HuH-7.5 (cell line): ENCODE measurements at regions not wholly inside any gene's neighbourhood (a gene's known extent, or its start where the extent isn't known, plus 50 kb on each side); places are given as distances from the start of the nearest gene placed in this dataset.
"Not testable (repeated sequence)": the region's sequence is repeated elsewhere in the genome, so short reads cannot be mapped to it uniquely, and the experiment has no call there.

Source experiments
- DNase-seq: peaks from one replicate; pipeline ENCODE4 v3.0.0; 2011; ENCODE audit warnings: low spot score

- DNase-seq: no peak
Measured at GRCh38 chr18:27377251-27377650, 192.1 kb upstream of the CHST9 start.

GRCh38 chr18:27372386-27372785 is 187.3 kb upstream of the CHST9 start:
- DNase-seq: no peak

GRCh38 chr18:27366665-27367064 is 181.6 kb upstream of the CHST9 start:
- no peak for DNase-seq

DNA sequence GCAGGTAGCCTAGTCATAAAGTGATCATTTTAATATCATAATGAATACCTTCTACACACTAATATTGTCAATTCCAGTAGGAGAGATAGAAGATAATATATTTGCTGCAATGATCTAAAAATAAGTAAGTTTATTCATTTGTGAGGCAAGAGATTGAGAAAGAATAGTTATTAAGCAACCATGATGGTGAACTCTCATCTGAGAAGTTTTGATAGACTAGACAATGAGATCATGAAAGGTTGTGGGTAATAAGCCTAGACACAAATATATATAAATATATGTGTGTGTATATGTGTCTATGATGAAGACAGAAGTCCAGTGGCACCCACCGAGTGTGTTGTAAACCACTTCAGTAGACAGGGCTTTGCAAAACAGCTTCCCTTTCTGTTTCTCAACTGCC is 181.0 kb upstream of the CHST9 start:
- no peak for DNase-seq

DNA sequence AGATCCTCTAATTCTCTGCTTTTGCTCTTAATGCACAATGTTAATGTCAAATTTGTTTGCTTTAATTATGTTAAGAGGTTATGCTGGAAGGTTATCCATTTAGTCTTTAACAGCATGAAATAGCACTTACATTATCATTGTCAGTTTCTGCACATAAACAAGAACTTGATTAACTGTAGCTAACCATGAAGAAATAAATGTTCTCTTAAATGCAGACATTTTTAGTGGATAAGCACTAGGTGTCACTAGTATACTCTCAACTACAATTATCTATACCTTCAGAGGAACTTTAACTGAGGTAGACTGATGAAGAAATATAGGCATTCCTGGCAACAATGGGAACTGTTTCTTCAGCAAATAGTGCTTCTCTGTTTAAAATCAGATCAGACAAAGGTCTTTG is 178.8 kb upstream of the CHST9 start:
- DNase-seq: peak; percentile 6

- no peak for DNase-seq
Measured at GRCh38 chr18:27361477-27361876, 176.4 kb upstream of the CHST9 start.

- no peak for DNase-seq
Measured at GRCh38 chr18:27355308-27355707, 170.2 kb upstream of the CHST9 start.

DNA sequence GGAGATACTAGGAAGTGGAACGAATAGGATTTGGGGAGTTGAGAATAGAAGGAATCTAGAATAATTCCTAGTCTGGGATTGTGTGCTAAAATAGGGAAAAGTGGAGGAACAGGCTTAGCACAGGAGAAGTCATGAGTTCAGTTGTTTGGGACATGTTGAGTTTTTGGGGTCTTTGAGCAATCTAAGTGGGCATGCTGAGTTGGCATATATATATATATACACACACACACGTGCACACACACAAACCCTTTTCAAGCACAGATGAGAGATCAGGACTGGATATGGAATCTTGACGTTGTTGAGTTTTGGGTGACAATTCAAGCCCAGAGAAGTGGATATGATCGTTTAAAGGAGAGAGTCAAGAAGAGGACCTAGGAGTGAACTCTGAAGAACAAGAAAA is 168.2 kb upstream of the CHST9 start:
- no peak for DNase-seq

DNA sequence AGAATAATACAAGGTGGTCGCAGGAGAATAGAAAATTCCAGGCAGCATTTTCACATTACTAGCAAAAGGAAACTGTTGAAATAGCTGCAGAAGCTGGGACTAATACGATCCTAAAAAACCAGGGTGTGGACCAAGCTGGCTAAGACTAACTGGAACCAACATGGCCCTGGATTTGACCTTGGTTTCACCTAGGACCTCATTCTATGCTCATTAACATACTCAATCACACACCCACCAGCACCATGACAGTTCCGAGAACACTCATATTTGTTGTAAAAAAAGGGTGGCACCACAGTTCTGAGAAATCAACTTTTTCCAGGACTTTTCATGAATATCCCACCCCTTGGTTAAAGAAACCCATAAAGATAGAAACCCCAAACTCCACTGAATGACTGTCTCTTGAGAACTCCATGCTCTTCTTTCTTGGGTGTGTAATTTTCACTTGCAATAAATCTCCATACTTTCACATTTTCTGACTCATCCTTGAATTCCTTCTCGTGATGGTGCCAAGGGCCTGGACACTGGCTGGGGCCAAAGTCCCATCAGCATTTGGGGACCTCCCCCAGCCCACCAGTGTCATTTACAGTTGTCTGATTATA is 164.3 kb upstream of the CHST9 start:
- no peak for DNase-seq

DNA sequence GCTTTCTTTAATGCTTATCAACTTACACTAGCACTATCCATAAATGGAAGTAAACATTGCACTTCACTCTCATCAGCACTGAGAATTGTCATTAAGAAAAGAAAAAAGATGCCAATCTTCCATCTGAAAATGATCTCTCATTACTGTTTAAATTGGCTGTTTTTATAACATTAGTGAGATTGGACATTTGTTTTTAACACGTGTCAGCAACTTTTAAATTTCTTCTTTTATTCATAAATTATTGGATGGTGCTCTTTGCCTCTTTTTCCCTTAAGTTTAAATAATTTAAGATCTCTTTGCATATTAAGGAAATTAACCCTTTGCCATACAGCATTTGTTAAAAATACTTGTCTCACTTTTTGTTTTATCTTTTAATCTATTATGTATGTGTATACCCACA is 146.5 kb upstream of the CHST9 start:
- no peak for DNase-seq

- DNase-seq: no peak
Measured at GRCh38 chr18:27314996-27315395, 129.9 kb upstream of the CHST9 start.

GRCh38 chr18:27313678-27314077 is 128.6 kb upstream of the CHST9 start:
- no peak for DNase-seq

DNA sequence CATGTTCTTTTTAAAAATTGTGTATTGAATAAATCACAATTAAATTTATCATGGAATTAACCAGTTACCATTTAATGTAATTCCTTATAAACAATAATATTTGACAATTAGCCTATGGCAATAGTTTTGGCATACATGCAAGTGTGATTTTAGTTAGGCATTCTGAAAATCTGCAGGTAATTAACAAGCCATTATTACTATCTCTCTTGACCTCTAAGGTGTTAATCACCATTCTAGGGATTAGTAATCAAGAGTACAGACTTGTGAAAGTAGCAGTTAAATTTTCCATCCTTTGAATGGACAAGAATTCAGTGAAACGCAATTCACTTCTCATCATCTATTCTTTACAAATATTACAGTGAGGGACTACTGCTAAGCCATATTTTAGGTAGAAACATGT is 127.7 kb upstream of the CHST9 start:
- no peak for DNase-seq

DNA sequence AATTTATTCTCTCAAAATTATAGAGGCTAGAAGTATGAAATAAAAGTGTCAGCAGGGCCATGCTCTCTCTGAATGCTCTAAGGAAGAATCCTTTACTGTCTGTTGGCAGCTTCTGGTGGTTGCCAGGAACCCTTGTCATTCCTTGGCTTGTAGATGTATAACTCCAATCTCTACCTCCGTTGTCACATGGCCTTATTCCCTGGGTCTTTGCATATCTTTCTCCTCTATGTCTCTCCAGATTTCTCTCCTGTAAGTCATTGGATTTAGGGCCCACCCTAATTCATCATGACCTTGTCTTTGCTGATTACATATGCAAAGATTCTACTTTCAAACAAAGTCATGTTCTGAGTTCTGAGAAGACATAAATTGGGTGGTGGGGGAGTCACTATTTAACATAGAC is 127.0 kb upstream of the CHST9 start:
- no peak for DNase-seq

DNA sequence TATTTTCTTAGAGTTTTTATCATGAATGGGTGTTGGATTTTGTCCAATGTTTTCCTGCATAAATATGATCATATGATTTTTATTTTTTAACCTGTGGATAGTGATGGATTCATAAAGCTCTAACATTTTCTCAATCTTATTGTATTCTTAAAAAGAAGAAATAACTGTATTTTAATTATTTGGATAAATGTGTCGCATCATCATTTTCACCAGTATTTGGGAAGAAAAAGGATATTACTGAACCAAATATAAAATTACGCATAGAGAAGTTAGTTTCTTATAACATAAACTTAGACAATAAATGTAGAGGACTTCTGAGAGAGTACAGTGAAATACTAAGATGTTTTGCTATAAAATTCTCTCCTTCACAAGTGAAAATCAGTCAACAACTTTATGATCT is 126.0 kb upstream of the CHST9 start:
- DNase-seq: no peak

- DNase-seq: no peak
Measured at GRCh38 chr18:27301615-27302378, 116.7 kb upstream of the CHST9 start.

GRCh38 chr18:27298214-27298804 is 113.2 kb upstream of the CHST9 start:
- no peak for DNase-seq

DNA sequence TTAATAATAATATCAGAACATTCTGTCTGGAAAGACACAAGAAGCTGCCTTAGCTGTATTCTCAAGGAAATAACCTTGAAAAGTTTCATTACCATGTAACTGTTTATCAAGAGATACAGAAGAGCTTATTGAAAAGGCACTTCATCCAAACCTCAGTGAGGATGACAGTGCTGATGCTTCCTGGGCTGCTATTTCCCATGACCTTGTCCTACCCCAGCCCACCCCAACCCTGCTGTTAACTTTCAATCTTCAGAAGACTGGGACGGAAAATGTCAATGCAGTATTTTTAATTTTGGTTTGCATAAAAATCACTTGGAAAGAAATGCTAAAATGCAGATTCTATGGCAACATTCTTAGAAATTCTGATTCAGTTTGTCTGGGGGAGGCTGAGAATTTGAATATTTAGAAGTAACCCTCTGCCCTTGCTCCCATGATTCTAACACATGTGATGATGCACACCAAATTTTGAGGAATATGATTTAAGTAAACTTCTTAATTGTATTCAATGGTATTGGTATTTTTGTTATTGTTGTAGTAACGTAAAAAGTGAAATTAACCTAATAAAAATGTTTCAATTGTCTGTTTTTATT is 101.0 kb upstream of the CHST9 start:
- not testable (repeated sequence) for DNase-seq

DNA sequence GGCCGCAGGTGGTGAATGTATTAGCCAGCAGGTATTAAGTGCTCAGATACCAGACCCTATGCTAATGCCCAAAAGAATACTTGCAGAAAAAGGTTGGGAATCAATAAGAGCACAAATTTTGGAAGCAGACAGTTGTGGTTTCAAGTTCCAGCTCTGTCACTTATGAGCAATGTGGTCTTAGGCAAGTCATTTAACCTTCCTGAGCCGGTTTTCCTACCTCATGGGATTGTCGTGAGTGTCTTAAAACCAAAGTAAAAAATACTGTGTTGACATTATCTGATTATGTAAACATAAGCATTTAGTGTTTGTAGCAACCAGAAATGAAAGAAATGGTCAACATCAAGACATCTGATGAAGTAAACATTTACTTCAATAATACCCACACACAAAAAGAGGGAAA is 93.0 kb upstream of the CHST9 start:
- DNase-seq: no peak

DNA sequence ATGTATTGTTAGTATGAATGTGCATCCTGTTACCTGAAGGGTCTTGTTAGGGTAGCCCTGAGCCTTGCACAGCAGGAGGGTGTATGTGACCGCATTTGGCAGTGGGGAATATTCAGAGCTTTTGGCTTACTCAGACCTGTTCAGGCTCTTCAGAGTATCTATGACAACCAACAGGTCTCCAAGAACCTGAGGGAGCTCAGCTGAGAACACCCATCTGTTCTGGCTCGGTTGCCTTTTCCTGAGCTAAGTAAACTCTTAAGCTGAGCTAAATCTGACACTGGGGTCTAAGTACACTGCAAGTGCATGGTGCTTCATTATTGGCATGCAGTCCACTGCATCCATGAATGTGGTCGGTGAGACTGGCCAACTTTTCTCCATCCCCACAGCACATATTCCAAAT is 92.4 kb upstream of the CHST9 start:
- no peak for DNase-seq

- DNase-seq: no peak
Measured at GRCh38 chr18:27276886-27277285, 91.8 kb upstream of the CHST9 start.

GRCh38 chr18:27276479-27276878 is 91.4 kb upstream of the CHST9 start:
- no peak for DNase-seq

DNA sequence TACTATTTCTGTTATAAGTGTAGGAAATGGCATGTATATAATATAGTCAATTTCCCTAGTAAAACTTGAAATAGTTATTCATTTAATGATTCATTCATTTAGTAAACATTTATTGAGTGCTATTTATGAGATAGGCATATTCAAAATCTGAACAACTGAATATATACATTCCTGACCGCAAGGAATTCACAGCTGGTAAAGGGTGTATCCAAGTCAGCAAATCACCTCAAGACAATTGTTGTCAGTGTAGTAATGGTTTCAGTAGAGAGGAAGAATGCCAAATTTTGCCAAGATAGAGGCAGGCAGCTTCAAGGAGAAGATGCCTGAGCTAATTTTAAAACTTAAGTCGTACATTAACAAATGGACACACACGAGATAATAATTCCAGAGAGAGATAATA is 89.8 kb upstream of the CHST9 start:
- DNase-seq: no peak
